WTC11 (cell line): ENCODE measurements at regions not wholly inside any gene's neighbourhood (a gene's known extent, or its start where the extent isn't known, plus 50 kb on each side); places are given as distances from the start of the nearest gene placed in this dataset.

ENCODE experiments used
- JAZF1 ChIP-seq: fragments of 250-450 bp; sonication (Bioruptor Pico); IDR thresholded peaks from 2 replicates; pipeline ENCODE4 v1.9.0; 2021; ENCODE audit warnings: moderate library complexity, mild to moderate bottlenecking, inconsistent platforms
- ZSCAN18 ChIP-seq: fragments of 250-450 bp; sonication (Bioruptor Pico); IDR thresholded peaks from 2 replicates; pipeline ENCODE4 v2.1.2; 2022; ENCODE audit warnings: mild to moderate bottlenecking, moderate library complexity
- TF ChIP-seq, protein P1 (sequence below): fragments of 200-600 bp; IDR thresholded peaks from 2 replicates; pipeline ENCODE4 v1.8.0; 2022; ENCODE audit warnings: antibody characterized with exemption

DNA sequence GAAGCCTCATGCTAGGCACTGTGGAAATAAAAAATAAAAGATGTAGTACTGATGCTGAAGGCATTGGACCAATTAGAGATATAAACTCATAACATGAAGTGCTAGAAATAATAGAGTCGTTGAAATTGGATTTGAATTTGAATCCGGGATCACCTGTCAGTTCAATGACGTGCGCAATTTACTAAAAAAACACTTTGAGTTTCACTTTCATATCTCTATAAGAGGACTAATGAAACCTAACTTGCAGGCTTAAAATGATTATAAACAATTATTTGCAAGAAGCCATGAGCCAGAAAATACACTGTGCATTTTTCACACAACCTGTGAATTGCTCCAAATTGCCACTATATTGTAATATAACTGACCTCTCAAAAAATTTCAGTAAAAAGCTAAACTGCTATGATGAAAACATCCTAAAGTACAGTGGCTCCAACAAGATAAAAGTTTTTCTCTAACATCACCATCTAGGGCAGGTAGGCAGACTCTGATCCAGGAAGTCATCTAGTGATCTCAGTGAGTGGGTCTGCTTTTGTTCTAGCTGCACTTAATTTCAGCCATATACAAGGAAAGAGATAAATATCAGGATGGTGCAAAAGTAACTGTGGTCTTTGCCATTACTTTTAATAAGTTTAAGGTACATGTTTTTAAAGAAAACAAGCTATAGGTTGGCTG lies 440.2 kb downstream of the CNTN6 start:
- TF ChIP-seq, protein P1, sequence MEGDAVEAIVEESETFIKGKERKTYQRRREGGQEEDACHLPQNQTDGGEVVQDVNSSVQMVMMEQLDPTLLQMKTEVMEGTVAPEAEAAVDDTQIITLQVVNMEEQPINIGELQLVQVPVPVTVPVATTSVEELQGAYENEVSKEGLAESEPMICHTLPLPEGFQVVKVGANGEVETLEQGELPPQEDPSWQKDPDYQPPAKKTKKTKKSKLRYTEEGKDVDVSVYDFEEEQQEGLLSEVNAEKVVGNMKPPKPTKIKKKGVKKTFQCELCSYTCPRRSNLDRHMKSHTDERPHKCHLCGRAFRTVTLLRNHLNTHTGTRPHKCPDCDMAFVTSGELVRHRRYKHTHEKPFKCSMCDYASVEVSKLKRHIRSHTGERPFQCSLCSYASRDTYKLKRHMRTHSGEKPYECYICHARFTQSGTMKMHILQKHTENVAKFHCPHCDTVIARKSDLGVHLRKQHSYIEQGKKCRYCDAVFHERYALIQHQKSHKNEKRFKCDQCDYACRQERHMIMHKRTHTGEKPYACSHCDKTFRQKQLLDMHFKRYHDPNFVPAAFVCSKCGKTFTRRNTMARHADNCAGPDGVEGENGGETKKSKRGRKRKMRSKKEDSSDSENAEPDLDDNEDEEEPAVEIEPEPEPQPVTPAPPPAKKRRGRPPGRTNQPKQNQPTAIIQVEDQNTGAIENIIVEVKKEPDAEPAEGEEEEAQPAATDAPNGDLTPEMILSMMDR = no peak
- TF ChIP-seq JAZF1 (CRISPR knock-in tag) (no peak), ZSCAN18 (CRISPR knock-in tag) (no peak)
